ENCODE measurements at regions not wholly inside any gene's neighbourhood (a gene's known extent, or its start where the extent isn't known, plus 50 kb on each side); places are given as distances from the start of the nearest gene placed in this dataset.

DNA sequence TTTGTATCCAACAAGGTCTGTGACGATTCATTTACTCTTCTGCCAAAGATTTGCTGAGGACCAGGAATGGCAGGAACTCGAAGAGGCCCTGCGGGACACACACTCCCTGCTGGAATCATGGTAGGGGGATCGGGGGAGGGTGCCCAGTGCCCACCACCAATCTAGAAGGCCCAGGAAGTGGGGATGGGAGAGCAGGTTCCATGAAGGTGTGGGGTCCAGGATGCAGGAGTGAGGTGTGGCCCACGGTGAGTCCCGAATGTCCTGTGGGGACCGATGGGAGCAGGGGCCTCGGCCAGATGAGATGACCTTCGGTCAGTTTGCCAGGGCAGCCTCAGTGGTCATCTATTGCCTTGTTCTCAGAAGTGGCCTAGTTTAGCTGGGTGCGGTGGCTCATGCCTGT, 492.7 kb downstream of the BRD1 start:
- Mint-ChIP-seq H3K9me3 (no peaks in the 10 kb centered on the region), H3K4me3 (no peak overlapping the region), H3K36me3 (no peaks in the 10 kb centered on the region), H3K4me1 (no peaks in the 10 kb centered on the region), H3K27ac (no peak overlapping the region), H3K27me3 (peaks cover 10 to 12% of the 10 kb centered on the region in 2 donors)
- ATAC-seq (replicated peaks) (no peak), DNase-seq (no peak)

GRCh38 chr22:49334449-49334789, 493.3 kb downstream of the BRD1 start:
- no peak for ATAC-seq (replicated peaks)
- Mint-ChIP-seq H3K36me3 (no peaks in the 10 kb centered on the region), H3K27ac (no peak overlapping the region), H3K9me3 (no peaks in the 10 kb centered on the region), H3K4me1 (no peaks in the 10 kb centered on the region), H3K27me3 (peaks cover 6 to 12% of the 10 kb centered on the region in 2 donors), H3K4me3 (no peak overlapping the region)
- no peak for DNase-seq

DNA sequence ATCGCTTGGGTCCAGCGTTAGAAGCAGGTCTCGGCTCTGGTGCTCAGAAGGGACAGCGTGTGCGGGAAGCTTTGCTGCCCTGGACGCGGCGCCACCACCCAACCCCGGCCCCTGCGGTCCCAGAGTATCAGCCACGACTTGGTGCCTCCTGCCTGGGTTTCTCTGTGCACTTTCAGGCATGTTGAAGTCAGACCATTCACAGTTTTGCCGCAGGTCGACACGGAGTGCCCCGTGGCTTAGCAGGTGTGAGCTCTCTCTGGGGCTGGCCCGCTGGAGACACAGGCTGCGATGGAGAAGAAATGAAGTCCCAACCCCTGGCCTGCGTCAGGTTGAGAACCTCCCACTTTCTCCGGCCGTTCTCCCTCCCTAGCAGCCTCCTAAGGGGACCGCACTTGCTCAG, 494.5 kb downstream of the BRD1 start:
- DNase-seq, result no peak
- Mint-ChIP-seq H3K4me3 (no peak overlapping the region), H3K27me3 (peaks cover 11 to 17% of the 10 kb centered on the region in 2 donors)

GRCh38 chr22:49332691-49333090, 495.0 kb downstream of the BRD1 start:
- Mint-ChIP-seq H3K4me1 (no peaks in the 10 kb centered on the region), H3K4me3 (no peak overlapping the region), H3K36me3 (no peaks in the 10 kb centered on the region), H3K9me3 (peaks cover 3 to 4% of the 10 kb centered on the region in 2 donors), H3K27me3 (peaks cover 12 to 19% of the 10 kb centered on the region in 2 donors), H3K27ac (no peak overlapping the region)
- DNase-seq, result no peak
- no peak for ATAC-seq (replicated peaks)

More for the DNA sequence above, 494.5 kb downstream of the BRD1 start:
- H3K4me1 Mint-ChIP-seq, result no peaks in the 10 kb centered on the region
- no peak for ATAC-seq (replicated peaks)
- peaks cover 2 to 3% of the 10 kb centered on the region in 2 donors for H3K9me3 Mint-ChIP-seq
- no peaks in the 10 kb centered on the region for H3K36me3 Mint-ChIP-seq
- H3K27ac Mint-ChIP-seq, result no peak overlapping the region

- ATAC-seq (replicated peaks) (no peak), DNase-seq (no peak)
- no peak overlapping the region for H3K4me3 Mint-ChIP-seq
- H3K27ac Mint-ChIP-seq, result no peak overlapping the region
- H3K9me3 Mint-ChIP-seq, result peaks cover 5 to 6% of the 10 kb centered on the region in 2 donors
- no peaks in the 10 kb centered on the region for H3K4me1 Mint-ChIP-seq
- H3K27me3 Mint-ChIP-seq, result peaks cover 12 to 15% of the 10 kb centered on the region in 2 donors
- H3K36me3 Mint-ChIP-seq, result peaks cover 0 to 1% of the 10 kb centered on the region in 2 donors
Measured at GRCh38 chr22:49331878-49332277, 495.8 kb downstream of the BRD1 start.

GRCh38 chr22:49331223-49331815, 496.4 kb downstream of the BRD1 start:
- Mint-ChIP-seq H3K27me3 (peaks cover 12 to 15% of the 10 kb centered on the region in 2 donors), H3K36me3 (peaks cover 0 to 1% of the 10 kb centered on the region in 2 donors), H3K4me3 (no peak overlapping the region), H3K4me1 (no peaks in the 10 kb centered on the region), H3K27ac (no peak overlapping the region), H3K9me3 (peaks cover 6 to 9% of the 10 kb centered on the region in 2 donors)
- DNase-seq, result no peak
- no peak for ATAC-seq (replicated peaks)

GRCh38 chr22:49330421-49331222, 497.1 kb downstream of the BRD1 start:
- Mint-ChIP-seq H3K4me1 (no peaks in the 10 kb centered on the region), H3K27ac (no peak overlapping the region), H3K4me3 (no peak overlapping the region), H3K27me3 (peaks cover 11 to 16% of the 10 kb centered on the region in 2 donors), H3K9me3 (peaks cover 6 to 9% of the 10 kb centered on the region in 2 donors), H3K36me3 (peaks cover 0 to 1% of the 10 kb centered on the region in 2 donors)
- DNase-seq (no peak), ATAC-seq (replicated peaks) (no peak)

- H3K27me3 Mint-ChIP-seq, result peaks cover 14 to 15% of the 10 kb centered on the region in 2 donors
- H3K27ac Mint-ChIP-seq, result no peak overlapping the region
- H3K9me3 Mint-ChIP-seq, result peaks cover 6 to 9% of the 10 kb centered on the region in 2 donors
- no peak overlapping the region for H3K4me3 Mint-ChIP-seq
- no peaks in the 10 kb centered on the region for H3K4me1 Mint-ChIP-seq
- peaks cover 0 to 1% of the 10 kb centered on the region in 2 donors for H3K36me3 Mint-ChIP-seq
- ATAC-seq (replicated peaks) (no peak), DNase-seq (no peak)
Measured at GRCh38 chr22:49329636-49330035, 498.0 kb downstream of the BRD1 start.

DNA sequence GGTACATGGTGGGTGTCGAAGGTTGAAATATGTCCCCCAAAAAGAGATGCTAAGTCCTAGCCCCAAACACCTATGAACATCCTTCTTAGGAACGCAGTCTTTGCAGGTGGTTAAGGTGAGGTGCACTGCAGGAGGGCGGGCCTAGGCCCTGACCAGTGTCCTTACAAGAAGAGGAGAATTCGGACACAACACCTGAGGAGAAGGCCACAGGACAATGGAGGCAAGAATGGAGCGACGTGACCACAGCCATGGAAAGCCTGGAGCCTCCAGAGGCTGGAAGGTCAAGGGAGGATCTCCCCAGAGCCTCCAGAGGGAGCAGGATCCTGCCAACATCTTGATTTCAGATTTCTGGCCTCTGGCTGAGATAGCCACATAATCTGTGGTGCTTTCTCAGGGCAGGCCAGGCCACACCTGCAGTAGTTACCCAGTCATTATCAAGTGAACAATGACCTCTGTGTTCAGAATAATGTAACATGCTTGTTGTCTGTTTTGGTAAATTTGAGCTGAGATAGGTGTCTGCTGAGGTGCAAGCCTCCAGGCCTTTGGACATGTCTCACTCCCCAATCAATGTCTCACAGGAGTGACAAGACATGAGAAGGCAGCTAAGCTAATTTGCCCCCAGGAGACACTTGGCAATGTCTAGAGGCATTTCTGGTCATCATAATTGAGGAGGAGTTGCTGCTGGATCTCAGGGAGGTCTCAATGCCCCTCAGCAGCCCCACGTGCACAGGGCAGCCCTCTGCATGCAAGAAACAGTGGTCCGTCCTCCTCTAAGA, 498.9 kb downstream of the BRD1 start:
- ATAC-seq (replicated peaks), result no peak
- H3K9me3 Mint-ChIP-seq, result peaks cover 6 to 9% of the 10 kb centered on the region in 2 donors
- H3K36me3 Mint-ChIP-seq, result peaks cover 0 to 1% of the 10 kb centered on the region in 2 donors
- DNase-seq, result no peak
- H3K4me3 Mint-ChIP-seq, result no peak overlapping the region
- no peaks in the 10 kb centered on the region for H3K4me1 Mint-ChIP-seq
- H3K27me3 Mint-ChIP-seq, result peaks cover 13 to 15% of the 10 kb centered on the region in 2 donors
- no peak overlapping the region for H3K27ac Mint-ChIP-seq

GRCh38 chr22:49328118-49328475, 499.6 kb downstream of the BRD1 start:
- peaks cover 19% of the 10 kb centered on the region in 2 donors for H3K27me3 Mint-ChIP-seq
- H3K9me3 Mint-ChIP-seq, result peaks cover 6 to 9% of the 10 kb centered on the region in 2 donors
- no peaks in the 10 kb centered on the region for H3K4me1 Mint-ChIP-seq
- peaks cover 0 to 1% of the 10 kb centered on the region in 2 donors for H3K36me3 Mint-ChIP-seq
- H3K27ac Mint-ChIP-seq, result no peak overlapping the region
- H3K4me3 Mint-ChIP-seq, result no peak overlapping the region
- ATAC-seq (replicated peaks) (no peak), DNase-seq (no peak)

GRCh38 chr22:49327411-49328117, 500.1 kb downstream of the BRD1 start:
- Mint-ChIP-seq H3K27me3 (peaks cover 19 to 22% of the 10 kb centered on the region in 2 donors), H3K9me3 (peaks cover 6 to 9% of the 10 kb centered on the region in 2 donors), H3K4me3 (no peak overlapping the region), H3K36me3 (peaks cover 0 to 1% of the 10 kb centered on the region in 2 donors), H3K27ac (no peak overlapping the region), H3K4me1 (no peaks in the 10 kb centered on the region)
- DNase-seq (no peak), ATAC-seq (replicated peaks) (no peak)

GRCh38 chr22:49326558-49326957, 501.1 kb downstream of the BRD1 start:
- ATAC-seq (replicated peaks) (no peak), DNase-seq (no peak)
- Mint-ChIP-seq H3K27me3 (peaks cover 24 to 29% of the 10 kb centered on the region in 2 donors), H3K9me3 (peaks cover 6 to 9% of the 10 kb centered on the region in 2 donors), H3K27ac (no peak overlapping the region), H3K36me3 (peaks cover 0 to 1% of the 10 kb centered on the region in 2 donors), H3K4me3 (no peak overlapping the region), H3K4me1 (no peaks in the 10 kb centered on the region)

DNA sequence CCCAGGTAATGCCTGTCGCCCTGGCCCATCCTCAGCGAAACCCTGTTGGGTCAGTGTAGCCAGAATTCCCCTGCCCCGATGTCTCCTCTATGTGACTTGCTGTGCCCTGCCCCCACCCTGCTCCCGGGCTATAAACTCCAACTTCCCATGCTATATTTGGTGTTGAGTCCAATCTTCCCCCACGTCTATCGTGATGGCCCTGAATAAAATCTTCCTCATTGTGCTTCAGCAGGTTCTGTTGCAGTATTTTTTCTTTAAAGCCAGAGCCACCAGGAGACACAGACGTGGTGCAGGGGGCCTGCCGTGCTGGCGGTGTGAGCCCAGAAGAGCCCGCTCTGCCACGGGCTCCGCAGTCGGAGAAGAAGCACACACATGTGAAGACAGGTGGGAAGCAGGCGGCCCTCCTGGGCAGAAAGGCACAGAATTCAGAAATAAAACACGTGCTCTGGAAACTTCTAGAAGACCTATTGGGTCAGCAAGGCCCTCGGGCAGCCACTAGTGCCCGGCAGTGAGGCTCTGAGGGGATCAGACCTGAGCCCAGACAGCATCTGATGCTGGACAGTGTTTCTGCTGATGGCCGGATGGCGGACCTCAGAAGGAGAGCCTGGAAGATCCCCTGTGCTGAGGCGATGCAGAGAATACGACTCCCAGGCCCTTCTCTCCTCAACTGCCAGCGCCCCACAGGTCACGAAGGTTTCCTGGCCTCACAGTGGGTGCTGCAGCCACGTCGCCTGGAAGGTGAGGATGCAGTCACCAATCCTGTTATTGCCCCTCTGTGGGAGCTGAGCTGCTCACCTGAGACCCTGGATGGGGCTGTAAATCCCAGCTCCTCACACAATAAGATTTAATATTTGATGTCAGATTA, 501.9 kb downstream of the BRD1 start:
- Mint-ChIP-seq H3K27me3 (peaks cover 24 to 29% of the 10 kb centered on the region in 2 donors), H3K27ac (no peak overlapping the region), H3K9me3 (peaks cover 6 to 9% of the 10 kb centered on the region in 2 donors), H3K4me3 (no peak overlapping the region), H3K36me3 (peaks cover 0 to 1% of the 10 kb centered on the region in 2 donors), H3K4me1 (no peaks in the 10 kb centered on the region)
- ATAC-seq (replicated peaks) (no peak), DNase-seq (no peak)
